GM21619 (cell line): ENCODE measurements at regions not wholly inside any gene's neighbourhood (a gene's known extent, or its start where the extent isn't known, plus 50 kb on each side); places are given as distances from the start of the nearest gene placed in this dataset.
A peak's percentile ranks its signal among the peaks of the same experiment; 100 is the strongest.
"Not testable (repeated sequence)": the region's sequence is repeated elsewhere in the genome, so short reads cannot be mapped to it uniquely, and the experiment has no call there.

Experiments used
- ATAC-seq: cut with Tn5 transposase; IDR thresholded peaks from one replicate; pipeline ENCODE4 v1.9.1; 2021; ENCODE audit not compliant: unreplicated experiment

- ATAC-seq = not testable (repeated sequence)
These were observed 233.2 kb downstream of the PLOD2 start for GRCh38 chr3:145927736-145928135.

GRCh38 chr3:145936971-145937370 lies 224.0 kb downstream of the PLOD2 start:
- no peak for ATAC-seq

GRCh38 chr3:145939431-145939830 lies 221.6 kb downstream of the PLOD2 start:
- no peak for ATAC-seq

GRCh38 chr3:145942052-145942451 lies 218.9 kb downstream of the PLOD2 start:
- ATAC-seq = no peak

- no peak for ATAC-seq
These were observed 217.0 kb downstream of the PLOD2 start for GRCh38 chr3:145943952-145944351.

GRCh38 chr3:145951441-145951840 lies 209.5 kb downstream of the PLOD2 start:
- no peak for ATAC-seq

GRCh38 chr3:145952536-145952935 lies 208.4 kb downstream of the PLOD2 start:
- ATAC-seq = no peak

- no peak for ATAC-seq
These were observed 207.7 kb downstream of the PLOD2 start for GRCh38 chr3:145953316-145953715.

GRCh38 chr3:145959457-145960088 lies 201.4 kb downstream of the PLOD2 start:
- ATAC-seq = peak; percentile 46

- ATAC-seq = no peak
These were observed 197.9 kb downstream of the PLOD2 start for GRCh38 chr3:145963111-145963510.

- ATAC-seq = no peak
These were observed 193.9 kb downstream of the PLOD2 start for GRCh38 chr3:145967043-145967442.

GRCh38 chr3:145971186-145971585 lies 189.8 kb downstream of the PLOD2 start:
- ATAC-seq = no peak

GRCh38 chr3:145972851-145973250 lies 188.1 kb downstream of the PLOD2 start:
- ATAC-seq = no peak

- ATAC-seq = no peak
These were observed 179.9 kb downstream of the PLOD2 start for GRCh38 chr3:145981056-145981455.

GRCh38 chr3:145983101-145983500 lies 177.9 kb downstream of the PLOD2 start:
- ATAC-seq = no peak
